ENCODE measurements at regions not wholly inside any gene's neighbourhood (a gene's known extent, or its start where the extent isn't known, plus 50 kb on each side); places are given as distances from the start of the nearest gene placed in this dataset.
"Not testable (repeated sequence)": the region's sequence is repeated elsewhere in the genome, so short reads cannot be mapped to it uniquely, and the experiment has no call there.

DNA sequence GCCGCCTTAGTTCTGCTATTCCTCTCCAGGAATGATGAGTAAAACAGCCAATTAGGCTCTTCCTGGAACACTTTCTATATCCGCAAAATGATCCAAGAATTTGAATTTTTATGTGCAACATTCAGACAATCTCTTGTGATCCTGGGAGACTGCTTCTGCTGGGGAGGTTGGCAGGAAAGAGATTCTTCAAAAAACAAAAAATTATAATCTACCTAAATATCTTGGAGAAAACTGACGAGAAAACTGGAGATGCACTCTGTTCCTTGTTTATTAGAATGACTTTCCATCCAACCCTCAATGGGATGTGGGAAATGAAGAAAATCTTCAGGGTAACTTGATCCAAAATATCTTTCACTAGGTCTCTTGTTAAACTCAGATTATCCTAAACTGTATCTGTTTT is 346.3 kb upstream of the UBE2E2 start:
- TF ChIP-seq CTCF (IDR thresholded peaks at IDR 0.05): no peak
- no peak overlapping the region for H3K4me3 Mint-ChIP-seq (ENCODE audit: unreplicated experiment)
- no peaks in the 10 kb centered on the region for H3K27me3 Mint-ChIP-seq (ENCODE audit: unreplicated experiment)
- H3K9me3 Mint-ChIP-seq (ENCODE audit: unreplicated experiment): no peaks in the 10 kb centered on the region
- H3K4me1 Mint-ChIP-seq (ENCODE audit: unreplicated experiment): no peaks in the 10 kb centered on the region
- H3K36me3 Mint-ChIP-seq (ENCODE audit: unreplicated experiment): no peaks in the 10 kb centered on the region
- H3K27ac Mint-ChIP-seq (ENCODE audit: unreplicated experiment): no peak overlapping the region
- DNase-seq (ENCODE audit: extremely low spot score, unreplicated experiment): no peak

- Mint-ChIP-seq H3K36me3 (ENCODE audit: unreplicated experiment) (no peaks in the 10 kb centered on the region), H3K9me3 (ENCODE audit: unreplicated experiment) (no peaks in the 10 kb centered on the region), H3K27ac (ENCODE audit: unreplicated experiment) (no peak overlapping the region), H3K4me3 (ENCODE audit: unreplicated experiment) (no peak overlapping the region), H3K27me3 (ENCODE audit: unreplicated experiment) (no peaks in the 10 kb centered on the region), H3K4me1 (ENCODE audit: unreplicated experiment) (no peaks in the 10 kb centered on the region)
- no peak for DNase-seq (ENCODE audit: extremely low spot score, unreplicated experiment)
- no peak for TF ChIP-seq CTCF (IDR thresholded peaks at IDR 0.05)
Observed at GRCh38 chr3:22858486-22858885, 344.6 kb upstream of the UBE2E2 start.

- no peaks in the 10 kb centered on the region for H3K36me3 Mint-ChIP-seq (ENCODE audit: unreplicated experiment)
- H3K27ac Mint-ChIP-seq (ENCODE audit: unreplicated experiment): no peak overlapping the region
- TF ChIP-seq CTCF (IDR thresholded peaks at IDR 0.05): no peak
Observed at GRCh38 chr3:22859618-22860017, 343.5 kb upstream of the UBE2E2 start.

DNA sequence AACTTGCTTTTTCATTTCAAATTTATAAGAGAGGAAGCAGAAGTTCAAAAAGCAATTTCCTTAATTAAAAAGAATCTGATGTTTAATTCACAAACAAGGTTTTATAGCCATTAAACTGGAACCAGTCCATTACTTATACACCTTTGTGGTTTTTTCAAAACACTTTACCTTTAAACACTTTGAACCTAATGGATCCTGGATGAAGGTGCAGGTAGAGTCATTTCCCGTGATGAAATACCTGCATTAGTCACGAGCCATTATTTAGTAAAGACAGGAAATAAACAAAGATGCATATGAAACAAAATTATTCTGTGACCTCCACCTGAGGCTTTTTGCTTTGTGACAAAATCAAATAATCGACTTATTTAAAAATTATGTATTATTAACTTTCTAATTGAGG is 341.7 kb upstream of the UBE2E2 start:
- H3K27ac Mint-ChIP-seq (ENCODE audit: unreplicated experiment): no peak overlapping the region
- no peak for TF ChIP-seq CTCF (IDR thresholded peaks at IDR 0.05)

More at GRCh38 chr3:22859618-22860017, 343.5 kb upstream of the UBE2E2 start:
- Mint-ChIP-seq H3K9me3 (ENCODE audit: unreplicated experiment) (no peaks in the 10 kb centered on the region), H3K27me3 (ENCODE audit: unreplicated experiment) (no peaks in the 10 kb centered on the region), H3K4me1 (ENCODE audit: unreplicated experiment) (no peaks in the 10 kb centered on the region), H3K4me3 (ENCODE audit: unreplicated experiment) (no peak overlapping the region)
- DNase-seq (ENCODE audit: extremely low spot score, unreplicated experiment): no peak

GRCh38 chr3:22862111-22862510 is 341.0 kb upstream of the UBE2E2 start:
- Mint-ChIP-seq H3K27me3 (ENCODE audit: unreplicated experiment) (no peaks in the 10 kb centered on the region), H3K4me1 (ENCODE audit: unreplicated experiment) (no peaks in the 10 kb centered on the region), H3K4me3 (ENCODE audit: unreplicated experiment) (no peak overlapping the region), H3K36me3 (ENCODE audit: unreplicated experiment) (no peaks in the 10 kb centered on the region), H3K27ac (ENCODE audit: unreplicated experiment) (no peak overlapping the region), H3K9me3 (ENCODE audit: unreplicated experiment) (no peaks in the 10 kb centered on the region)
- no peak for DNase-seq (ENCODE audit: extremely low spot score, unreplicated experiment)
- no peak for TF ChIP-seq CTCF (IDR thresholded peaks at IDR 0.05)

More for the DNA sequence above, 341.7 kb upstream of the UBE2E2 start:
- H3K4me3 Mint-ChIP-seq (ENCODE audit: unreplicated experiment): no peak overlapping the region
- no peaks in the 10 kb centered on the region for H3K9me3 Mint-ChIP-seq (ENCODE audit: unreplicated experiment)
- H3K27me3 Mint-ChIP-seq (ENCODE audit: unreplicated experiment): no peaks in the 10 kb centered on the region
- no peaks in the 10 kb centered on the region for H3K36me3 Mint-ChIP-seq (ENCODE audit: unreplicated experiment)
- no peak for DNase-seq (ENCODE audit: extremely low spot score, unreplicated experiment)
- no peaks in the 10 kb centered on the region for H3K4me1 Mint-ChIP-seq (ENCODE audit: unreplicated experiment)

DNA sequence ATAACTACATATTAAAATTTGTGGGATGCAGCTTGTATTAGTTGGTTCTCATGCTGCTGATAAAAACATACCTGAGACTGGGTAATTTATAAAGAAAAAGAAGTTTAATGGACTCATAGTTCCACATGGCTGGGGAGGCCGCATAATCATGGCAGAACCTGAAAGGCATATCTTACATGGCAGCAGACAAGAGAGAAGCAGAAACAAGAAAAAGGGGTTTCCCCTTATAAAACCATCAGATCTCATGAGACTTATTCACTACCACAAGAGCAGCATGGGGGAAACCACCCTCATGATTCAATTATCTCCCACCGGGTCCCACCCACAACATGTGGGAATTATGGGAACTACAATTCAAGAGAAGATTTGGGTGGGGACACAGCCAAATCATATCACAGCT is 320.3 kb upstream of the UBE2E2 start:
- not testable (repeated sequence) for H3K36me3 Mint-ChIP-seq (ENCODE audit: unreplicated experiment); H3K4me3 Mint-ChIP-seq (ENCODE audit: unreplicated experiment); H3K9me3 Mint-ChIP-seq (ENCODE audit: unreplicated experiment); H3K4me1 Mint-ChIP-seq (ENCODE audit: unreplicated experiment); DNase-seq (ENCODE audit: extremely low spot score, unreplicated experiment); H3K27ac Mint-ChIP-seq (ENCODE audit: unreplicated experiment)
- peaks cover 17% of the 10 kb centered on the region for H3K27me3 Mint-ChIP-seq (ENCODE audit: unreplicated experiment)
